ENCODE measurements at regions not wholly inside any gene's neighbourhood (a gene's known extent, or its start where the extent isn't known, plus 50 kb on each side); places are given as distances from the start of the nearest gene placed in this dataset.

DNA sequence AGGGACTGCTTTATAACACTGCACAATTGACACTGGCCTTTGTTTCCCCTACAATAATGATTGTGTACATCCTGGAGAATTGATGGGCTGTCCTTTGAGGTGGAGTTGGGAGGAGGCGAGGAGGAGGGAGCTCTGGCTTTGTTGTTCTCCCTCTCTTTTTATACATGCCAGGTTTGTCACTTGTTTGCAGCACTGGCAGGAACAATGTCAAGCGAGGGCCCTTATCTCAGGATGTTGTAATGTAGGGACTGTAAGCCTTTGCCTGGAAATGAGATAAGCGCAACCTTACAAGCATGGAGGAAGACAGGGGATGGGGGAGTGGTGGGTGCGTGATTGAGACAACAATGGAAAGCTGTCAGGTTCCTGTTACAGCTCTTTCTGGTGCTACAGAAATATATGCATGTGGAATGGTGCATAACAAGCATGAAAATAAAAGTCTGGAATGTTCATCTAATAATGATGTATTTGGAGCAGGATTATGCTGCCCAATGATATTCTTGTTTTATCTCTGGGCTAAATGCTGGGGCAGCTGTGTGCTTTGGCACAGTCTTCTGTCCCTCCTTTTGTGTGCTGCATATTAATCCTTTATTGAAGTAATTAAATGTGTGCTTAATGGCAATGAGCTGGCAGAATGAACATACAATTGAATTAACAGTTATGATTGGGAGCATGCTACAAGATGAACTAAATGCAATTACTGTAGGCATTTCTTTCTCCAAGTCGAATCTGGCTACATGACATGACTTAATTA, 294.4 kb downstream of the GPAT3 start:
- TF ChIP-seq, protein P1, sequence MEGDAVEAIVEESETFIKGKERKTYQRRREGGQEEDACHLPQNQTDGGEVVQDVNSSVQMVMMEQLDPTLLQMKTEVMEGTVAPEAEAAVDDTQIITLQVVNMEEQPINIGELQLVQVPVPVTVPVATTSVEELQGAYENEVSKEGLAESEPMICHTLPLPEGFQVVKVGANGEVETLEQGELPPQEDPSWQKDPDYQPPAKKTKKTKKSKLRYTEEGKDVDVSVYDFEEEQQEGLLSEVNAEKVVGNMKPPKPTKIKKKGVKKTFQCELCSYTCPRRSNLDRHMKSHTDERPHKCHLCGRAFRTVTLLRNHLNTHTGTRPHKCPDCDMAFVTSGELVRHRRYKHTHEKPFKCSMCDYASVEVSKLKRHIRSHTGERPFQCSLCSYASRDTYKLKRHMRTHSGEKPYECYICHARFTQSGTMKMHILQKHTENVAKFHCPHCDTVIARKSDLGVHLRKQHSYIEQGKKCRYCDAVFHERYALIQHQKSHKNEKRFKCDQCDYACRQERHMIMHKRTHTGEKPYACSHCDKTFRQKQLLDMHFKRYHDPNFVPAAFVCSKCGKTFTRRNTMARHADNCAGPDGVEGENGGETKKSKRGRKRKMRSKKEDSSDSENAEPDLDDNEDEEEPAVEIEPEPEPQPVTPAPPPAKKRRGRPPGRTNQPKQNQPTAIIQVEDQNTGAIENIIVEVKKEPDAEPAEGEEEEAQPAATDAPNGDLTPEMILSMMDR (IDR thresholded peaks at IDR 0.05): no peak
- TF ChIP-seq POLR2A (IDR thresholded peaks at IDR 0.05): no peak

Data from testis (tissue), 2 donors.